Stimulated activated CD4-positive, alpha-beta T cell treated with anti-CD3 and anti-CD28 coated beads, Interleukin-15, amount 100 ng/mL, for 24 hours (primary cell): ENCODE measurements at regions not wholly inside any gene's neighbourhood (a gene's known extent, or its start where the extent isn't known, plus 50 kb on each side); places are given as distances from the start of the nearest gene placed in this dataset.
A peak's percentile ranks its signal among the peaks of the same experiment; 100 is the strongest.
"Not testable (repeated sequence)": the region's sequence is repeated elsewhere in the genome, so short reads cannot be mapped to it uniquely, and the experiment has no call there.

Source experiments
- DNase-seq: peaks from one replicate; pipeline ENCODE4 v3.0.0-alpha.2; 2020

DNA sequence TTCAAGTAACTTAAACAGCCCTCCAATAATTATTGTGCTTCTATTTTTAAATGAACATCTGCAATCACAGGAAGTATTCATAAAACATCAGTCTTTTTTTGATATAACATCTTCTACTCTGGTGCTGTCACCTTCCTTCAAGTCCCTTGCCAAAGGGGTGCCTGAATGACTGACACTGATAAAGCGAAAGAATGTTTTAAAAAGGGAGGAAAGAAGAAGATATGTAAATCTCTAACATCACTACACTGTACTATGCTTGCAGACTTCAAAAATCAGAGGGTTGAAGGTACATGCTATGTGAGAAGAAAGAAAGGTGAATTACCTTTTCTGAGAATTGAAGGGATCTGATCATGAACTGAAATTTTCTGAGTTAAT, 253.7 kb downstream of the ZPLD1 start:
- DNase-seq, result no peak

DNA sequence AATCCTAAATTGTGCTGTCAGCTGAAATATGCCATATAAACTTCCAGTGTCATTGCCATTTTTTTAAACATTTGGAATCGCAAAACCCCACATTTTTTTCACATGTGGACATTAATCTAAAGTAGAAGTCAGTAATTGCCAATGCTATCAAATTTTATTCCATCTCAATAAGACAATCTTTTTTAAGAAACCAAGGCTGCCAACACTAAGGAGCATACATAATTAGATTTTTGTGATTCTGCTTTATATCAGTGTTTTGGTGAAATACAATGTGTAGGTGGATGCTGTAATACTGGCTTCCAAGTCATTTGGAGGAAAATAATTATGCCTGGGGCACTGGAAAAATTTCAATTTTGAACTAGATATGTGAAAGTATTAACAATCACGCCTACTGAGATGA, 256.7 kb downstream of the ZPLD1 start:
- DNase-seq, result no peak

- no peak for DNase-seq
Measured at GRCh38 chr3:102699104-102699818, 264.4 kb downstream of the ZPLD1 start.

- no peak for DNase-seq
Measured at GRCh38 chr3:102699819-102700140, 265.0 kb downstream of the ZPLD1 start.

- peak; percentile 3 for DNase-seq
Measured at GRCh38 chr3:102712896-102713295, 278.1 kb downstream of the ZPLD1 start.

DNA sequence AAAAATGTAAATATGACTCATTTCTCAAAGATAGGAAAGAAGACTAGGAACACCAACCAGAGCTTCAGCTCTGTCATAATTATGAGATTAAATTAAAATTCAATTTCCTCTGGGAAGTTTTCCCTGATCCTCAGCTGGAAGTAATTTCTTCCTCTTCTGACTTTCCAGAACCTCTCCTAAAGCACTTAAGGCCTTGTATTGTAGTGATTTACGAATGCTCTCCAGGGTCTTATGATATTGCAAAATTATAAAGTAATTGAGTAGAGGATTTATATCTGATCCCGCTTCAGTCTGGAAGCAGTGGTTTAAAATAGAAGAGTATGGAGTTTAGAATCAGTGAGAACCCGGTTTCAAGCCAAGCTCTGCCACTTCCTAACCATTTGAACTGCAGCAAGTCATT, 279.8 kb downstream of the ZPLD1 start:
- no peak for DNase-seq

GRCh38 chr3:102715030-102715697, 280.3 kb downstream of the ZPLD1 start:
- no peak for DNase-seq

- no peak for DNase-seq
Measured at GRCh38 chr3:102718651-102719050, 283.8 kb downstream of the ZPLD1 start.

- no peak for DNase-seq
Measured at GRCh38 chr3:102722317-102722716, 287.5 kb downstream of the ZPLD1 start.

DNA sequence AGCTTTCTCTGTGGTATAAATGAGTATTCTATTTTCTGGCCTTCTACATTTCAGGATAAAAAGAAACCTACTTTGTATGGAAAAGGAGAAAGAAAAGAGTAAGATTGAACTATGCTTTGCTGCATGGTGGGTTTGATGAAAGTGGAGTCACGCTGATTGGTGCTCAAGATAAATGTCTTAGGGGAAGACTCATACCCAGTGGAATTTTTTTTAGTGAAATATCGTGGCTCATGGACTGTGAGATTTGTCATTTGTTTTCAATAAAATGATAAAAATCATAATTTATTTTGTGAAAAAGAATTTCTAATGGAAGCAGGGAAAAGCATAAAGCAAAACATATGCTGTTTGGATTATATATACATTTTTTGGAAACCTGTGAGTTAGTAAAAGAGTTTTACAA, 292.5 kb downstream of the ZPLD1 start:
- DNase-seq, result no peak

DNA sequence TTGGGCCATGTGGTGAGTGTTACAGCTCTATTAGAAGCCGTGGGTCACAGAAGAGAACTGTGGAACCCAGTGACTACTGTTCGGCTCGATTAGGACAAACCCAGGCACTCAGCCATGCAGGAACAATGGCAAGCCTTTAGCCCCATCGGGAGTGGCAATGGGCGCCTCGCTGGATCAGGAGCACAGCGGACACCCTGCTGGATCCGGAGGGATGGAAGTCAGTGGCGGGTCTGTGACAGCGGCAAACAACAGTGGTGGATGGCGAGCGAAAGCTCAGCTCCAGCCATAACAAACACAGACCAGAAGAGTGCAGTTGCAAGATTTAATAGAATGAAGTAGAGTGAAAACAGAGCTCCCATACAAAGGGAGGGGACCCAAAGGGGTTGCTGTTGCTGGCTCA, 297.8 kb downstream of the ZPLD1 start:
- not testable (repeated sequence) for DNase-seq

DNA sequence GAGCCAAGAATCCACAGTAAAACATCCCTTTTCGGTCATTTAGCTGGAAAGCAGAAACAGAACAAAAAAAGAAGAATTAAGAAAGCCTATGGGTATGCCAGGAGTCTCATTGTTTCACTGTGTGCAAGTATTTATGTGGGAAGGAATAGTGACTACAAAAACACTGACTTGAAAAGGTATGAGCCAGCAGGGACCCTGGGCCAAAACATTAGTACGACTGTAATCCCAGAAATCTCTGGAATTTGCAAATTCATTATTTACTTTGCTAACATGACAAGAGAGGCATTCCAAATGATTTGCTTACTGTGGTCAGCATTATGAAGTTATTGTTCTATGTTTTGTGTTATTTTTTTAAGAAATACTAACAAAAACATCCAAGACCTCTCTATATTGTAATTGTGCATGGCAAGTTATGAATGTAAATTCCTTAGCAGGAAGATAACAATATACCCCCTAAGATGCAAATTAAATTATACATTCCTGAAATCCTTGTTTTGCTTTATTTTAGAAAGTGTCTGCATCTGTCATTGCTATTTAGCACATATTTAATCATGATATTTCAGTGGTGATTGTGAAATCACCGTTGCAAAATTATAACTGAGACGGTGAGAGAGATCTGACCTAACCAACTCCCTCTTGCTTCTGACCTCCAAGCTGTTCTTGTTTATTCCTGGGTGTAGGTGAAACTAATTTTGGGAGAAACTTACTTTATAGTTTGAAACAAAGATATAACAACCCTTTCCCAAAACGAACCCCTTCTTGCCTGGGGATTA, 299.2 kb downstream of the ZPLD1 start:
- DNase-seq, result no peak

DNA sequence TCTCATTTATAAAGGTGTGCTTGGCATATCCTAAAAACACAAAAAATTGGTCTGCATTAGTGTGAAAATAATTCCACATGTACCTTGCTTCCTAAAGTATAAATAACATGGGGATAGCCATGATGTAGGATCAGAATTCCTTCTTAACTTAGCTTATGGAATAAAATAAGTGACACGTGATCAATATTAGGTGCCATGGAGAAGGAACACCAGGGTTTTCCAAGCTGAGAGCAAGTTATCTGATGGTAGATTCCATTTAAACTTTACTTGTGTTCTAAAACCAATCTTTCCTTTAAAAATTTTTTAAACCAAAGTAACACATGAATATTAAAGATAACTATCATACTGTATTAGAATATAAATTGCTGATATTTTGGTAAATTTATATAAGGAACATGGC, 300.5 kb downstream of the ZPLD1 start:
- DNase-seq, result no peak

GRCh38 chr3:102736288-102736974, 301.6 kb downstream of the ZPLD1 start:
- no peak for DNase-seq

DNA sequence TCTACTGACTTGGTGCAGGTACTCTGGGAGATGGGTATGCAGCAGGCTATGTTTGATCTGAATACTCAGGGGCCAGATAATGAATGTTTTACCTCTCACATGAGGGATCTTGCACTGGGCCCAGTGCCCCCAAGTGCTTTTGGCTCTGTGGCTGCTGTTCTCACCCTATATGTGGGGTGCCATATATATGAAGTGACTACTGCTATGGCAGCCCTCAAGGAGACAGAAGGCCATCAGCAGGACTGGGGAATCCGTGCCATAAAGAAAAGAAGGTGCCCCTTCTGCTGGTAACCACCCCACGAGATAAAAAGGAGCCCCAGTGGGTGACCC, 302.1 kb downstream of the ZPLD1 start:
- no peak for DNase-seq

DNA sequence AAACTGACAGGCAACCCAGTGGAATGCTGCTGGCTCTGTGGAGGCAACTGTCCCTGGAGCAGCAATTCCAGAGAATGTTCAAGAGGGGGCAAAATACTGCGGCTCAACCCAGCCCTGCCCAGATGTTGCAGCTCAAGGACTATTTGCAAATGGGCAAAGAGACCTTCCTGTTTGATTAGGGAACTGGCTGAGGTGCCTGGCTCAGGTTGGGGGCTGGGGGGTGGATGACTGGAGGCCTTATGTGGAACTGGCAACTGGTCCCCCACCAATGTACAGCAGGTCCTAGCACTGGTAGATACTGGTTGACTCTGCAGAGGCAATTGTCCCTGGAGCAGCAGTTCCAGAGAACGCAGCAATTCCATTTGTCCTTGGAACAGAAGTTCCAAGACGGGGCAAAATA, 302.5 kb downstream of the ZPLD1 start:
- no peak for DNase-seq

DNA sequence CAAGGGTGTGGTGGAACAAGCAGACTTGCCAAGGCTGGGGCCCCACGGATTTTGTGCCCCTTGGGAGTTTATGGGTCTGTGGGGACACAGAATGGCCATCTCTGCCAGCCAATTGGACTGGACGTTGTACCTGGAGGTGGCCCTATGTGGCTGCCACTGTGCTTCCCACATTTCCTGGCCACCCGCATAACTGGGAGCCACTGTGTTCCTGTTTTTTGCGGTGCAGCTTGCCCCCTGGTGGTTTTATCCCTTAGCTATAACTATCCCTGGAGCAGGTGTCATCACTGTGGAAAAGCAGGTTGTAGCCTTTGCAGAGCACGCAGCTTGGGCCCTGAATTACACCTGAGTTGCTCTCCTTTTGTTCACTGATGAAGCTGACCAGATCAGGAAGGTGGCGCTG, 306.3 kb downstream of the ZPLD1 start:
- DNase-seq, result no peak

GRCh38 chr3:102741694-102742093, 306.9 kb downstream of the ZPLD1 start:
- no peak for DNase-seq

DNA sequence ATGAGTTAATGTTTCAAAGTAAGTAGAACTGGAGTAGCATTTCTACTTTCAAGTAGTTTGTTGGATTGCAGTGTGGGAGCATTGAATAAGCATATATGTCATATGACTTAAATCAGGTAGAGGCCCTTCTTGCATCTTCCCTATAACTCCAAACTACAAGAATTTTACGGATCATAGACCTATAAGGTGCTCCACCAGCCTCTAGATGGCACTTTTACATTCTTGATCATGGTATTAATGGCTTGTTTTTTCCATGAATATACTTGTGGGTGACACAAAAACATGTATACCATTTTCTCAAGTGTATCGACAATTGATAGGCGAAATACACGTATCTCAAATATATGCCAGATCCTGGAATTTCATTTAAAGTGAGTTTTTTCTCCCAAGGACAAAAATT, 311.1 kb downstream of the ZPLD1 start:
- DNase-seq, result no peak

DNA sequence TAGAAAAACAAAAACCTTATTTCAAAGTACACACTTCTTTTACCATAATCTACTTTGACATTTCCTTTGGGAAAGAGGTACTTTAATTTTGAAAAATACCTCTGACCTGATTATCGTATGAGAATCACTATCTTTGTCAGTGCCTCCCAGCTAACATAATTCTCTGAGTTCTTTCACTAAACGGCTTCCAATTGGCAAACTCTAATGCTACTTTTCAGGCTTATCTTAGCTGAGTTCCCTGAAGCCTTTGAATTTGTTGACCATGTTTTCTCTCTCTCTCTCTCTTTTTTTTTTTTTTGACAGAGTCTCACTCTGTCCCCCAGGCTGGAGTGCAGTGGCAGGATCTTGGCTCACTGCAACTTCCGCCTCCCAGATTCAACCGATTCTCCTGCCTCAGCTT, 312.8 kb downstream of the ZPLD1 start:
- no peak for DNase-seq

GRCh38 chr3:102748646-102749045, 313.8 kb downstream of the ZPLD1 start:
- no peak for DNase-seq

DNA sequence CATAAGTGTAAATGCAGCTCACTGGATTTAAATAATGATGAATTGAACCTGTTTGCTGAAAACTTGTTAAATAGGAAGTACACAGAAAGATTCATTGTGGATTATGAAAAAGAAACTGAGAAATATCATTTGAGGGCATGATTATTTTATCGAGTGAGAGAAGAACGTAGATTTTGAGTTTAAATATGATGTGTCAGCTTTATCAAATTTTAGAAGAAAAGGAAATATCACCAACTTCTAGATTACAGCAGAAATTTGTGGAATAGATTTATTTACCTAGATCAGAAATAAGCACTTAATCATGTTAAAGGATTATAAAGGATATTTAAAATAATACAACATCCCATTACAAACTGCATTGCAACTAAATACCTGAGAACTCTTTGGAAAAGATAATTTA, 315.5 kb downstream of the ZPLD1 start:
- no peak for DNase-seq

DNA sequence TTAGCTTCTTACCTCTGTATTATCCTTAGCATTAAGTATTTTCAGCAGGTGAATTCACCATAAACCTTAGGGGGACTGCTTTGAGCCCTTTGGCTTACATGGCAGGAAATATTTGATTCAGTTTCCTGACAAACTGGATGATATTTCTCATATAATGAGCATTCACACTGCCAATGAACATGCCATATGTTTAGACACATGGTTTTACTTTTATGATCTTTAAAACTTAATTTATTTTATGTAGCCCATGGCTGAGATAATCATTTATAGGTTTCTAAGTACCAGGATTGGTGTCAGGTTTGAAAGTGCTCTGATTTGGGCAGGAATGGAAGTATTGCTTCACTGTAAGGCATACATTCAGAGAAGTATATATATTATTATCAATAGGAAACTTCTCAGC, 319.1 kb downstream of the ZPLD1 start:
- DNase-seq, result no peak

DNA sequence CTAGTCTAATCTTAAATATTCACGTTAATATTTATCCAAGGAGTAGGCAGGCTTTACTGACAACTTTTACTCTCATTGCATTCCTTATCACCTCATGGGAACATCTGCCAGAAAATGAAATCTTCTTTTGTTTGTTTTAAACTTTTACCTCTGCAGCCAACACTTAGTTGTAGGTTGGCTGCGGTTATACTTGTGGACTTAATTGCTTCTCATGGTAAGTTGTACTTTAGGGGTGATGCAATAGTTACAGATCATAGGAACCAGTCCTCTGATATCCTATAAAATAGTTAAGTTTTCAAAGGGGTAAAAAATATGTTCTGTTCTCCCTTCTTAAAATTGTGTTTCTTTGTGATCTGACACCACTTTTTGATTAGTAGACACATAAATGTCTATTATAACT, 321.9 kb downstream of the ZPLD1 start:
- DNase-seq, result no peak
